ENCODE measurements at regions not wholly inside any gene's neighbourhood (a gene's known extent, or its start where the extent isn't known, plus 50 kb on each side); places are given as distances from the start of the nearest gene placed in this dataset.

DNA sequence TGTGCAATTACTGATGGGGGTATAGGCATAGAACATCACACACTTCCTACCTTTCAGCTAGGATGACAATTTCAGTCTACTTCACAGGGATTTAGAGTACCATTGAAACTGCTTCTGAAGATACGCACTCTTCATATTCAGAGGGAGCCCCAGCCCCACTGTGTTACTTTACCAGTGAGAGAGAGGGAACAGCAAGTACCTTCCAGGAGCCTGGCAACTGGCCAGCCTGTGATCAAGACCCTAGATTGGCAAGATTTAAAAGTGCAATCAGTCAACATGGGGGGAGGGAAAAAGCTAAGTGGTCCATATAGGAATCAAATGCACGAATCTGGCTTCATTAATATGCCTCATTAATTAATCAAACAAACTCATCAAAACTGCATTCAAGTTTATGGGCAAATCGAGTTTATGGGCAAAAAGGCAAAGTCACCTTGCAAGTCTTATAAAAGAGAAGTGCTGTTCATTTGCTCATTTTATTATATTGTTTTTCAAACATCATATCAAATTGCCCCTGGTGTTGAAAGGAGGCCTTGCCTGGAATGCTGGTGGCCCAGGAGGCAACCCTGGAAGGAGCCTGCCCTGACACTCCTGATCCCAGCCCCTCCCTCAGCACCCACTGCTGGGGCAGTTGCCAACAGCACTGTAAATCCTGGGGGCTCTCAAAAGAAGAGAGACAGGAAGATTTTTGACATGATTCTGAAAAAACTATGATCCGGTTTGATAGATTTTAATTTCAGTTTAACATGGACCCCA is 184.9 kb upstream of the DPT start:
- TF ChIP-seq, protein P1, sequence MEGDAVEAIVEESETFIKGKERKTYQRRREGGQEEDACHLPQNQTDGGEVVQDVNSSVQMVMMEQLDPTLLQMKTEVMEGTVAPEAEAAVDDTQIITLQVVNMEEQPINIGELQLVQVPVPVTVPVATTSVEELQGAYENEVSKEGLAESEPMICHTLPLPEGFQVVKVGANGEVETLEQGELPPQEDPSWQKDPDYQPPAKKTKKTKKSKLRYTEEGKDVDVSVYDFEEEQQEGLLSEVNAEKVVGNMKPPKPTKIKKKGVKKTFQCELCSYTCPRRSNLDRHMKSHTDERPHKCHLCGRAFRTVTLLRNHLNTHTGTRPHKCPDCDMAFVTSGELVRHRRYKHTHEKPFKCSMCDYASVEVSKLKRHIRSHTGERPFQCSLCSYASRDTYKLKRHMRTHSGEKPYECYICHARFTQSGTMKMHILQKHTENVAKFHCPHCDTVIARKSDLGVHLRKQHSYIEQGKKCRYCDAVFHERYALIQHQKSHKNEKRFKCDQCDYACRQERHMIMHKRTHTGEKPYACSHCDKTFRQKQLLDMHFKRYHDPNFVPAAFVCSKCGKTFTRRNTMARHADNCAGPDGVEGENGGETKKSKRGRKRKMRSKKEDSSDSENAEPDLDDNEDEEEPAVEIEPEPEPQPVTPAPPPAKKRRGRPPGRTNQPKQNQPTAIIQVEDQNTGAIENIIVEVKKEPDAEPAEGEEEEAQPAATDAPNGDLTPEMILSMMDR (IDR thresholded peaks at IDR 0.05): peak in 3 of 5 experiments; percentile 9 to 31 (median 18)
- TF ChIP-seq POLR2AphosphoS5 (IDR thresholded peaks at IDR 0.05): no peak

All from transverse colon (tissue), 4 donors.